ENCODE measurements at regions not wholly inside any gene's neighbourhood (a gene's known extent, or its start where the extent isn't known, plus 50 kb on each side); places are given as distances from the start of the nearest gene placed in this dataset.

DNA sequence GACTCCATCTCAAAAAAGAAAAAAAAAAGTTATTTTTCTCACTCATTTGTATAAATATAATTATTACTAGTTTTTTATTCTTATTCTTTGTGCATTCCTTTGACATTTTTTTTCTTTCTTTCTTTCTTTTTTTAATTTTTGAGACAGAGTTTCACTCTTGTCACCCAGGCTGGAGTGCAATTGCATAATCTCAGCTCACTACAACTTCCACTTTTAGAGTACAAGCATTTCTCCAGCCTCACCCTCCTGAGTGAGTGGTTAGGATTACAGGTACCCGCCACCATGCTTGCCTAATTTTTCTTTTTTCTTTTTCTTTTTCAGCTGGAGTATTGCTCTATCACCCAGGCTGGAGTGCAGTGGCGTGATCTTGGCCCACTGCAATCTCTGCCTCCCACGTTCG is 51.4 kb upstream of the JARID2 start:
- ChIA-PET POLR2A (no interaction called here), CTCF (no interaction called here), RAD21 (ENCODE audit: low non-redundant PET in 1 of 2, low total read pairs in 2 of 2, uncharacterized antibody in 2 of 2, unreplicated experiment in 2 of 2) (no interaction called here)
- BruUV-seq (replicated peaks) = no TSS peak
- intact Hi-C loops (cut with micrococcal nuclease) = no loop called here
- Histone ChIP-seq H3K9ac (ENCODE audit: low read length) (no peak overlapping the region), H3K27me3 (ENCODE audit: insufficient read depth, low read length) (no peaks in the 10 kb centered on the region), H4K20me1 (ENCODE audit: insufficient read depth) (no peaks in the 10 kb centered on the region), H3K4me1 (ENCODE audit: control insufficient read depth in 1 of 2, insufficient read depth in 2 of 2, low read length in 2 of 2) (no peaks in the 10 kb centered on the region), H3K27ac (ENCODE audit: low read depth, low read length) (no peak overlapping the region), H3K4me3 (replicated peaks in 1 of 2; ENCODE audit: low read depth in 1 of 2, low read length in 2 of 2) (no peak overlapping the region), H2AFZ (ENCODE audit: low read depth, low read length, poor library complexity, severe bottlenecking) (no peak overlapping the region), H3K9me2 (ENCODE audit: insufficient read depth) (no peaks in the 10 kb centered on the region), H3K79me2 (ENCODE audit: insufficient read depth, low read length) (no peaks in the 10 kb centered on the region), H3K9me3 (ENCODE audit: control insufficient read depth in 1 of 2, insufficient read depth in 1 of 2, low read depth in 1 of 2, low read length in 2 of 2) (no peaks in the 10 kb centered on the region), H3K4me2 (ENCODE audit: low read length) (no peak overlapping the region), H3K36me3 (ENCODE audit: control insufficient read depth in 1 of 2, insufficient read depth in 2 of 2, low read length in 2 of 2) (no peaks in the 10 kb centered on the region)
- TF ChIP-seq POLR2A (IDR thresholded peaks at IDR 0.05; ENCODE audit: borderline replicate concordance, extremely low read depth, insufficient read depth, insufficient read length) = no peak
- no peak for TF ChIP-seq EGR1 (IDR thresholded peaks at IDR 0.05; ENCODE audit: low read depth)
- no peak for TF ChIP-seq ZNF274 (IDR thresholded peaks at IDR 0.05; ENCODE audit: low read depth, low read length)
- TF ChIP-seq, protein P1, sequence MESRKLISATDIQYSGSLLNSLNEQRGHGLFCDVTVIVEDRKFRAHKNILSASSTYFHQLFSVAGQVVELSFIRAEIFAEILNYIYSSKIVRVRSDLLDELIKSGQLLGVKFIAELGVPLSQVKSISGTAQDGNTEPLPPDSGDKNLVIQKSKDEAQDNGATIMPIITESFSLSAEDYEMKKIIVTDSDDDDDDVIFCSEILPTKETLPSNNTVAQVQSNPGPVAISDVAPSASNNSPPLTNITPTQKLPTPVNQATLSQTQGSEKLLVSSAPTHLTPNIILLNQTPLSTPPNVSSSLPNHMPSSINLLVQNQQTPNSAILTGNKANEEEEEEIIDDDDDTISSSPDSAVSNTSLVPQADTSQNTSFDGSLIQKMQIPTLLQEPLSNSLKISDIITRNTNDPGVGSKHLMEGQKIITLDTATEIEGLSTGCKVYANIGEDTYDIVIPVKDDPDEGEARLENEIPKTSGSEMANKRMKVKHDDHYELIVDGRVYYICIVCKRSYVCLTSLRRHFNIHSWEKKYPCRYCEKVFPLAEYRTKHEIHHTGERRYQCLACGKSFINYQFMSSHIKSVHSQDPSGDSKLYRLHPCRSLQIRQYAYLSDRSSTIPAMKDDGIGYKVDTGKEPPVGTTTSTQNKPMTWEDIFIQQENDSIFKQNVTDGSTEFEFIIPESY (IDR thresholded peaks at IDR 0.05; ENCODE audit: extremely low read depth, insufficient replicate concordance, low read length) = no peak
- no peak for TF ChIP-seq ELF1 (IDR thresholded peaks at IDR 0.05; ENCODE audit: borderline replicate concordance, low read depth)
- no peak for TF ChIP-seq CBX3 (IDR thresholded peaks at IDR 0.05; ENCODE audit: low read depth)
- TF ChIP-seq, protein P2, sequence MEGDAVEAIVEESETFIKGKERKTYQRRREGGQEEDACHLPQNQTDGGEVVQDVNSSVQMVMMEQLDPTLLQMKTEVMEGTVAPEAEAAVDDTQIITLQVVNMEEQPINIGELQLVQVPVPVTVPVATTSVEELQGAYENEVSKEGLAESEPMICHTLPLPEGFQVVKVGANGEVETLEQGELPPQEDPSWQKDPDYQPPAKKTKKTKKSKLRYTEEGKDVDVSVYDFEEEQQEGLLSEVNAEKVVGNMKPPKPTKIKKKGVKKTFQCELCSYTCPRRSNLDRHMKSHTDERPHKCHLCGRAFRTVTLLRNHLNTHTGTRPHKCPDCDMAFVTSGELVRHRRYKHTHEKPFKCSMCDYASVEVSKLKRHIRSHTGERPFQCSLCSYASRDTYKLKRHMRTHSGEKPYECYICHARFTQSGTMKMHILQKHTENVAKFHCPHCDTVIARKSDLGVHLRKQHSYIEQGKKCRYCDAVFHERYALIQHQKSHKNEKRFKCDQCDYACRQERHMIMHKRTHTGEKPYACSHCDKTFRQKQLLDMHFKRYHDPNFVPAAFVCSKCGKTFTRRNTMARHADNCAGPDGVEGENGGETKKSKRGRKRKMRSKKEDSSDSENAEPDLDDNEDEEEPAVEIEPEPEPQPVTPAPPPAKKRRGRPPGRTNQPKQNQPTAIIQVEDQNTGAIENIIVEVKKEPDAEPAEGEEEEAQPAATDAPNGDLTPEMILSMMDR (IDR thresholded peaks at IDR 0.05 in 2 of 3, conservative IDR thresholded peaks at IDR 0.05 in 1 of 3; ENCODE audit: borderline replicate concordance in 1 of 3, insufficient read depth in 1 of 3, low read depth in 2 of 3, low read length in 2 of 3) = no peak
- no peak for TF ChIP-seq RAD21 (IDR thresholded peaks at IDR 0.05; ENCODE audit: low read depth)
- no peak for TF ChIP-seq EZH2 (IDR thresholded peaks at IDR 0.05)
- TF ChIP-seq SP1 (IDR thresholded peaks at IDR 0.05; ENCODE audit: low read depth) = no peak
- TF ChIP-seq, protein P3, sequence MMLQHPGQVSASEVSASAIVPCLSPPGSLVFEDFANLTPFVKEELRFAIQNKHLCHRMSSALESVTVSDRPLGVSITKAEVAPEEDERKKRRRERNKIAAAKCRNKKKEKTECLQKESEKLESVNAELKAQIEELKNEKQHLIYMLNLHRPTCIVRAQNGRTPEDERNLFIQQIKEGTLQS (IDR thresholded peaks at IDR 0.05) = no peak
- no peak for TF ChIP-seq POLR2AphosphoS5 (IDR thresholded peaks at IDR 0.05; ENCODE audit: low read depth, low read length)
- TF ChIP-seq CEBPB (IDR thresholded peaks at IDR 0.05; ENCODE audit: low read depth) = no peak
- ATAC-seq (no peak), DNase-seq (ENCODE audit: low read depth, low spot score) (no peak)

Data from HCT116 (cell line).